ENCODE measurements at regions not wholly inside any gene's neighbourhood (a gene's known extent, or its start where the extent isn't known, plus 50 kb on each side); places are given as distances from the start of the nearest gene placed in this dataset.
"Not testable (repeated sequence)": the region's sequence is repeated elsewhere in the genome, so short reads cannot be mapped to it uniquely, and the experiment has no call there.

DNA sequence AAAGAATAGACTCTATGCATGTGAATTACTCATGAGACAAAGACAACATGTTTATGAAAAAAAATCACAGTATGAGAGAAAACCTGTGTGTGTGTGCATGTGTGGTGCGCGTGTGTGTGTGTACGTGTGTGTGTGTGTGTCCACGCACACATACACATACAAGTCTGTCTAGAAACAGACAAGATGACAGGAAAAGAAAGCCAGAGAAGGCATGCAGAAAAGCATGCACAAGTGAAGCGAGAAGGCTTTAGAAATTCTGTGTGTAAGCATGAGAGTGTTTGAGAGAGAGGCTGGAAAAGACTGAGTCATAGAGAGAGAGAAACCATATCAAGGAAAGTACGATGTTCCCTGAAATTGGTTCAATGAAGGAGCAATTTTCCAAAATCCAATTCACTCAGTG is 566.4 kb upstream of the C16orf82 start:
- H3K9me1 ChIP-seq (ENCODE audit: control insufficient read depth, extremely low read depth, insufficient read depth, low read length): no peaks in the 10 kb centered on the region
- no peaks in the 10 kb centered on the region for H3K27me3 ChIP-seq (ENCODE audit: control insufficient read depth, extremely low read depth, insufficient read depth, low read length)
- H3K4me1 ChIP-seq (ENCODE audit: control insufficient read depth, extremely low read depth, insufficient read depth, low read length): no peaks in the 10 kb centered on the region
- DNase-seq (ENCODE audit: low read depth, low spot score): no peak
- no peaks in the 10 kb centered on the region for H3K36me3 ChIP-seq (ENCODE audit: control insufficient read depth in 2 of 2, extremely low read depth in 1 of 2, insufficient read depth in 2 of 2, low read length in 2 of 2)
- no peak overlapping the region for H3K27ac ChIP-seq (ENCODE audit: control insufficient read depth, insufficient read depth, low read length)
- no peaks in the 10 kb centered on the region for H3K79me2 ChIP-seq (ENCODE audit: control insufficient read depth, insufficient read depth, low read length)
- no peak overlapping the region for H2AFZ ChIP-seq (ENCODE audit: control insufficient read depth, low read length)
- no peak overlapping the region for H3K4me2 ChIP-seq (ENCODE audit: control insufficient read depth, extremely low read depth, insufficient read depth, low read depth, low read length)
- no peak overlapping the region for H3K9ac ChIP-seq (ENCODE audit: control insufficient read depth, extremely low read depth, insufficient read depth, low read length)
- H3K9me3 ChIP-seq (ENCODE audit: control insufficient read depth, low read depth, low read length): no peaks in the 10 kb centered on the region
- FAIRE-seq: no peak
- no peak overlapping the region for H3K4me3 ChIP-seq (ENCODE audit: control insufficient read depth in 2 of 3, extremely low read depth in 1 of 3, insufficient read depth in 2 of 3, low read depth in 1 of 3, low read length in 3 of 3)
- no peak for TF ChIP-seq EZH2 (IDR thresholded peaks at IDR 0.05; ENCODE audit: low read length)
- TF ChIP-seq CTCF (optimal IDR thresholded peaks at IDR 0.05 in 1 of 3, IDR thresholded peaks at IDR 0.05 in 1 of 3, conservative IDR thresholded peaks at IDR 0.05 in 1 of 3; ENCODE audit: extremely low read depth in 1 of 3, insufficient read depth in 2 of 3, low read length in 3 of 3): no peak
- H4K20me1 ChIP-seq (ENCODE audit: control insufficient read depth, extremely low read depth, insufficient read depth, low read length): no peaks in the 10 kb centered on the region
- dilution Hi-C loops (cut with MboI; ENCODE audit: extremely low pct_ligation_motif_present, low sequenced_read_pairs): no loop called here

GRCh38 chr16:26505496-26505895 is 561.2 kb upstream of the C16orf82 start:
- TF ChIP-seq CTCF (optimal IDR thresholded peaks at IDR 0.05 in 1 of 3, IDR thresholded peaks at IDR 0.05 in 1 of 3, conservative IDR thresholded peaks at IDR 0.05 in 1 of 3; ENCODE audit: extremely low read depth in 1 of 3, insufficient read depth in 2 of 3, low read length in 3 of 3) (no peak), EZH2 (IDR thresholded peaks at IDR 0.05; ENCODE audit: low read length) (no peak)
- Histone ChIP-seq H3K9ac (ENCODE audit: control insufficient read depth, extremely low read depth, insufficient read depth, low read length) (no peak overlapping the region), H3K9me3 (ENCODE audit: control insufficient read depth, low read depth, low read length) (peaks cover 2% of the 10 kb centered on the region), H3K4me1 (ENCODE audit: control insufficient read depth, extremely low read depth, insufficient read depth, low read length) (no peaks in the 10 kb centered on the region), H2AFZ (ENCODE audit: control insufficient read depth, low read length) (no peak overlapping the region), H3K36me3 (ENCODE audit: control insufficient read depth in 2 of 2, extremely low read depth in 1 of 2, insufficient read depth in 2 of 2, low read length in 2 of 2) (no peaks in the 10 kb centered on the region), H4K20me1 (ENCODE audit: control insufficient read depth, extremely low read depth, insufficient read depth, low read length) (no peaks in the 10 kb centered on the region), H3K9me1 (ENCODE audit: control insufficient read depth, extremely low read depth, insufficient read depth, low read length) (no peaks in the 10 kb centered on the region), H3K27me3 (ENCODE audit: control insufficient read depth, extremely low read depth, insufficient read depth, low read length) (no peaks in the 10 kb centered on the region), H3K4me2 (ENCODE audit: control insufficient read depth, extremely low read depth, insufficient read depth, low read depth, low read length) (no peak overlapping the region), H3K4me3 (ENCODE audit: control insufficient read depth in 2 of 3, extremely low read depth in 1 of 3, insufficient read depth in 2 of 3, low read depth in 1 of 3, low read length in 3 of 3) (no peak overlapping the region), H3K79me2 (ENCODE audit: control insufficient read depth, insufficient read depth, low read length) (no peaks in the 10 kb centered on the region), H3K27ac (ENCODE audit: control insufficient read depth, insufficient read depth, low read length) (no peak overlapping the region)
- DNase-seq (ENCODE audit: low read depth, low spot score) (no peak), FAIRE-seq (no peak)
- dilution Hi-C loops (cut with MboI; ENCODE audit: extremely low pct_ligation_motif_present, low sequenced_read_pairs): no loop called here

DNA sequence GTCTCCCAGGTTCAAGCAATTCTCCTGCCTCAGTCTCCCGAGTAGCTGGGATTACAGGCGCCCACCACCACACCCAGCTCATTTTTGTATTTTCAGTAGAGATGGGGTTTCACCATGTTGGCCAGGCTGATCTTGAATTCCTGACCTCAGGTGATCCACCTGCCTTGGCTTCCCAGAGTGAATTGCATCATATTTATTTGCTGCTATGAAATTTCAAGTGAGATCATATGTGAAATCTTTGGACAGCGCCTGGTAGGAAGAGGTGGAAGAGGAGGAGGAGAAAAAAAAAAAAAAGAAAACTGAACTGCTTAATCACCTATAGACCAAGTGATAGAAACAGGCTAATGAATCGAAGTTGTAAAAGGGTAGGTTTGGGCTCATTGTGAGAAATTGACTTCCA is 557.8 kb upstream of the C16orf82 start:
- H3K27me3 ChIP-seq (ENCODE audit: control insufficient read depth, extremely low read depth, insufficient read depth, low read length); H3K9me1 ChIP-seq (ENCODE audit: control insufficient read depth, extremely low read depth, insufficient read depth, low read length); H3K4me1 ChIP-seq (ENCODE audit: control insufficient read depth, extremely low read depth, insufficient read depth, low read length); H3K27ac ChIP-seq (ENCODE audit: control insufficient read depth, insufficient read depth, low read length); H3K36me3 ChIP-seq (ENCODE audit: control insufficient read depth in 2 of 2, extremely low read depth in 1 of 2, insufficient read depth in 2 of 2, low read length in 2 of 2); H2AFZ ChIP-seq (ENCODE audit: control insufficient read depth, low read length); dilution Hi-C loops (cut with MboI; ENCODE audit: extremely low pct_ligation_motif_present, low sequenced_read_pairs); H3K4me3 ChIP-seq (ENCODE audit: control insufficient read depth in 2 of 3, extremely low read depth in 1 of 3, insufficient read depth in 2 of 3, low read depth in 1 of 3, low read length in 3 of 3); FAIRE-seq; H3K9ac ChIP-seq (ENCODE audit: control insufficient read depth, extremely low read depth, insufficient read depth, low read length); DNase-seq (ENCODE audit: low read depth, low spot score); H3K9me3 ChIP-seq (ENCODE audit: control insufficient read depth, low read depth, low read length); H3K79me2 ChIP-seq (ENCODE audit: control insufficient read depth, insufficient read depth, low read length); H4K20me1 ChIP-seq (ENCODE audit: control insufficient read depth, extremely low read depth, insufficient read depth, low read length); H3K4me2 ChIP-seq (ENCODE audit: control insufficient read depth, extremely low read depth, insufficient read depth, low read depth, low read length): not testable (repeated sequence)
